Loucy (cell line): ENCODE measurements at regions not wholly inside any gene's neighbourhood (a gene's known extent, or its start where the extent isn't known, plus 50 kb on each side); places are given as distances from the start of the nearest gene placed in this dataset.

Source experiments
- H2AFZ ChIP-seq: fragments of 200-600 bp; sonication (generic); 2 replicates; pipeline ENCODE4 v1.6.0; 2016; ENCODE audit warnings: antibody characterized with exemption, mild to moderate bottlenecking, low read length, moderate library complexity
- H3F3A ChIP-seq: fragments of 200-600 bp; 2 replicates; pipeline ENCODE4 v1.6.0; 2016; ENCODE audit warnings: antibody characterized with exemption, low read depth, mild to moderate bottlenecking
- H3K27me3 ChIP-seq: fragments of 200-600 bp; sonication (generic); 2 replicates; pipeline ENCODE4 v1.6.1; 2014; ENCODE audit warnings: low read length, mild to moderate bottlenecking; ENCODE audit not compliant: insufficient read depth, poor library complexity, severe bottlenecking
- H3K36me3 ChIP-seq: fragments of 200-600 bp; sonication (generic); 2 replicates; pipeline ENCODE4 v1.6.1; 2016; ENCODE audit warnings: low read length; ENCODE audit not compliant: insufficient read depth
- H3K4me1 ChIP-seq: fragments of 200-600 bp; sonication (generic); 2 replicates; pipeline ENCODE4 v1.5.1; 2014; ENCODE audit warnings: low read length, mild to moderate bottlenecking; ENCODE audit not compliant: insufficient read depth, poor library complexity, severe bottlenecking
- H3K4me2 ChIP-seq: fragments of 200-600 bp; sonication (generic); 2 replicates; pipeline ENCODE4 v1.6.0; 2014; ENCODE audit warnings: antibody characterized with exemption, low read length, low read depth, mild to moderate bottlenecking; ENCODE audit not compliant: poor library complexity, severe bottlenecking
- H3K4me3 ChIP-seq: fragments of 200-600 bp; sonication (generic); 2 replicates; pipeline ENCODE4 v1.5.1; 2014; ENCODE audit warnings: low read length, mild to moderate bottlenecking, mixed read lengths; ENCODE audit not compliant: poor library complexity, severe bottlenecking
- H3K79me2 ChIP-seq: fragments of 200-600 bp; sonication (generic); 2 replicates; pipeline ENCODE4 v1.6.1; 2014; ENCODE audit warnings: low read length; ENCODE audit not compliant: insufficient read depth
- H3K9ac ChIP-seq: fragments of 200-600 bp; sonication (generic); 2 replicates; pipeline ENCODE4 v1.6.0; 2014; ENCODE audit warnings: mild to moderate bottlenecking, low read depth, low read length, moderate library complexity; ENCODE audit not compliant: poor library complexity, severe bottlenecking
- H3K9me2 ChIP-seq: fragments of 200-600 bp; sonication (generic); replicated peaks from 2 replicates; pipeline ENCODE4 v1.6.1; 2016; ENCODE audit warnings: low read depth, low read length, mixed read lengths
- H3K9me3 ChIP-seq: fragments of 200-600 bp; sonication (generic); 2 replicates; pipeline ENCODE4 v1.6.1; 2014; ENCODE audit warnings: mild to moderate bottlenecking, antibody characterized with exemption, low read length, low read depth; ENCODE audit not compliant: insufficient read depth
- H4K20me1 ChIP-seq: fragments of 200-600 bp; sonication (generic); 2 replicates; pipeline ENCODE4 v1.6.0; 2014; ENCODE audit warnings: antibody characterized with exemption, low read length, mild to moderate bottlenecking; ENCODE audit not compliant: insufficient read depth, poor library complexity, severe bottlenecking
- CTCF ChIP-seq: fragments of 200-600 bp; sonication (generic); conservative IDR thresholded peaks from 2 replicates; pipeline ENCODE4 v1.5.1; 2014; ENCODE audit warnings: mild to moderate bottlenecking, antibody characterized with exemption, low read length
- EZH2phosphoT487 ChIP-seq: fragments of 200-600 bp; IDR thresholded peaks from 2 replicates; pipeline ENCODE4 v1.6.1; 2018; ENCODE audit warnings: antibody characterized with exemption, mild to moderate bottlenecking, moderate library complexity, borderline replicate concordance

GRCh38 chr6:19668710-19669109, 168.5 kb upstream of the ID4 start:
- no peaks in the 10 kb centered on the region for H3K4me1 ChIP-seq
- no peak overlapping the region for H2AFZ ChIP-seq
- H3K4me3 ChIP-seq = no peak overlapping the region
- H3K27me3 ChIP-seq = no peaks in the 10 kb centered on the region
- H3K79me2 ChIP-seq = no peaks in the 10 kb centered on the region
- no peaks in the 10 kb centered on the region for H3K9me3 ChIP-seq
- no peaks in the 10 kb centered on the region for H3F3A ChIP-seq
- H4K20me1 ChIP-seq = no peaks in the 10 kb centered on the region
- H3K36me3 ChIP-seq = no peaks in the 10 kb centered on the region
- H3K4me2 ChIP-seq = no peak overlapping the region
- TF ChIP-seq EZH2phosphoT487 = no peak
- no peak for TF ChIP-seq CTCF
- H3K9me2 ChIP-seq = no peaks in the 10 kb centered on the region
- H3K9ac ChIP-seq = no peak overlapping the region

- Histone ChIP-seq H3K4me1 (no peaks in the 10 kb centered on the region), H3K9me3 (no peaks in the 10 kb centered on the region), H3K9ac (no peak overlapping the region), H3K4me3 (no peak overlapping the region), H3K4me2 (no peak overlapping the region), H3K9me2 (no peaks in the 10 kb centered on the region), H3K79me2 (no peaks in the 10 kb centered on the region), H3F3A (no peaks in the 10 kb centered on the region), H4K20me1 (no peaks in the 10 kb centered on the region), H3K36me3 (no peaks in the 10 kb centered on the region), H2AFZ (no peak overlapping the region), H3K27me3 (no peaks in the 10 kb centered on the region)
- TF ChIP-seq CTCF (no peak), EZH2phosphoT487 (no peak)
Measured at GRCh38 chr6:19669206-19669605, 168.0 kb upstream of the ID4 start.

GRCh38 chr6:19682859-19683258, 154.3 kb upstream of the ID4 start:
- no peaks in the 10 kb centered on the region for H3K4me1 ChIP-seq
- no peak overlapping the region for H2AFZ ChIP-seq
- no peak for TF ChIP-seq CTCF
- TF ChIP-seq EZH2phosphoT487 = no peak
- no peaks in the 10 kb centered on the region for H3K9me2 ChIP-seq
- H3K27me3 ChIP-seq = no peaks in the 10 kb centered on the region
- no peak overlapping the region for H3K9ac ChIP-seq
- no peaks in the 10 kb centered on the region for H3F3A ChIP-seq
- no peak overlapping the region for H3K4me3 ChIP-seq
- H4K20me1 ChIP-seq = no peaks in the 10 kb centered on the region
- no peaks in the 10 kb centered on the region for H3K9me3 ChIP-seq
- H3K4me2 ChIP-seq = no peak overlapping the region
- H3K36me3 ChIP-seq = no peaks in the 10 kb centered on the region
- H3K79me2 ChIP-seq = no peaks in the 10 kb centered on the region
